Uterus (tissue), 3 donors: ENCODE measurements at regions not wholly inside any gene's neighbourhood (a gene's known extent, or its start where the extent isn't known, plus 50 kb on each side); places are given as distances from the start of the nearest gene placed in this dataset.
A peak's percentile ranks its signal among the peaks of the same experiment; 100 is the strongest.
"Not testable (repeated sequence)": the region's sequence is repeated elsewhere in the genome, so short reads cannot be mapped to it uniquely, and the experiment has no call there.

Experiments
- DNase-seq, 2 donors: peaks; one replicate each; pipeline ENCODE4 v3.0.0-alpha.2; 2019 to 2020
- H3K27ac ChIP-seq, 2 donors: fragments of 200-600 bp; sonication (generic); 1 replicate in 1 of 2; 2 replicates in 1 of 2; pipeline ENCODE4 v1.5.1; 2016 to 2018
- H3K27me3 ChIP-seq, 2 donors: fragments of 200-600 bp; sonication (generic); one replicate each; pipeline ENCODE4 v1.5.1; 2018 to 2019; ENCODE audit warnings: control low read depth in 1 of 2
- H3K36me3 ChIP-seq, 2 donors: fragments of 200-600 bp; sonication (generic); one replicate each; pipeline ENCODE4 v1.5.1; 2019; ENCODE audit warnings: control low read depth in 1 of 2
- H3K4me1 ChIP-seq, 2 donors: fragments of 200-600 bp; sonication (generic); one replicate each; pipeline ENCODE4 v1.5.1; 2018 to 2019; ENCODE audit warnings: control low read depth in 1 of 2
- H3K4me3 ChIP-seq, 2 donors: fragments of 200-600 bp; sonication (generic); 1 replicate in 1 of 2; 2 replicates in 1 of 2; pipeline ENCODE4 v1.5.1; 2018 to 2019; ENCODE audit warnings: mild to moderate bottlenecking in 1 of 2
- H3K9me3 ChIP-seq, 2 donors: fragments of 200-600 bp; sonication (generic); one replicate each; pipeline ENCODE4 v1.5.1; 2019; ENCODE audit warnings: control low read depth in 1 of 2
- CTCF ChIP-seq, 4 experiments: fragments of 200-600 bp in 2 of 4; fragments of 450-650 bp in 2 of 4; sonication (generic) in 2 of 4; IDR thresholded peaks; one replicate each; pipeline ENCODE4 v1.5.1; 2016 to 2019; ENCODE audit warnings: antibody characterized with exemption in 4 of 4, mild to moderate bottlenecking in 2 of 4, moderate library complexity in 1 of 4
- POLR2A ChIP-seq, 2 donors: fragments of 450-650 bp; IDR thresholded peaks; one replicate each; pipeline ENCODE4 v1.6.1; 2016; ENCODE audit warnings: antibody characterized with exemption in 2 of 2, mild to moderate bottlenecking in 1 of 2, moderate library complexity in 1 of 2
- intact Hi-C: fragments of 100-400 bp; cut with DNase I; formaldehyde crosslinking; loops from one replicate; pipeline ENCODE4 v1.15.1; 2023; ENCODE audit warnings: low total_unique reads
- donor health status: DM: yes; HTN: yes; CAD: no.

- H3K4me1 ChIP-seq, H3K27ac ChIP-seq, intact Hi-C loops, H3K4me3 ChIP-seq, H3K36me3 ChIP-seq, H3K9me3 ChIP-seq, H3K27me3 ChIP-seq, DNase-seq: not testable (repeated sequence)
These were observed 122.1 kb downstream of the SPAG6 start for GRCh38 chr10:22467393-22467792.

- Histone ChIP-seq H3K36me3 (no peaks in the 10 kb centered on the region), H3K27me3 (peaks cover 0 to 7% of the 10 kb centered on the region in 2 donors)
- intact Hi-C loops = no loop called here
These were observed 123.4 kb downstream of the SPAG6 start for GRCh38 chr10:22468570-22469320.

GRCh38 chr10:22473044-22473443, 127.7 kb downstream of the SPAG6 start:
- peaks cover 0 to 3% of the 10 kb centered on the region in 2 donors for H3K4me1 ChIP-seq
- DNase-seq = no peak
- H3K9me3 ChIP-seq = no peaks in the 10 kb centered on the region
- H3K4me3 ChIP-seq = no peak overlapping the region
- no peaks in the 10 kb centered on the region for H3K36me3 ChIP-seq
- intact Hi-C loops = no loop called here
- no peak overlapping the region for H3K27ac ChIP-seq
- no peak for TF ChIP-seq POLR2A (IDR thresholded peaks at IDR 0.05)
- TF ChIP-seq CTCF (IDR thresholded peaks at IDR 0.05) = no peak
- H3K27me3 ChIP-seq = peaks cover 10 to 19% of the 10 kb centered on the region in 2 donors

More at GRCh38 chr10:22468570-22469320, 123.4 kb downstream of the SPAG6 start:
- no peaks in the 10 kb centered on the region for H3K9me3 ChIP-seq
- no peak overlapping the region for H3K27ac ChIP-seq
- no peaks in the 10 kb centered on the region for H3K4me1 ChIP-seq
- no peak overlapping the region for H3K4me3 ChIP-seq
- no peak for DNase-seq
- TF ChIP-seq CTCF (IDR thresholded peaks at IDR 0.05) = no peak
- TF ChIP-seq POLR2A (IDR thresholded peaks at IDR 0.05) = no peak

GRCh38 chr10:22473459-22473858, 128.2 kb downstream of the SPAG6 start:
- DNase-seq = no peak
- Histone ChIP-seq H3K4me3 (no peak overlapping the region), H3K4me1 (peaks cover 0 to 3% of the 10 kb centered on the region in 2 donors), H3K9me3 (no peaks in the 10 kb centered on the region), H3K36me3 (no peaks in the 10 kb centered on the region), H3K27me3 (peaks cover 10 to 19% of the 10 kb centered on the region in 2 donors), H3K27ac (no peak overlapping the region)
- intact Hi-C loops = no loop called here
- TF ChIP-seq CTCF (IDR thresholded peaks at IDR 0.05) = no peak

- intact Hi-C loops = no loop called here
- Histone ChIP-seq H3K27me3 (peaks cover 10 to 19% of the 10 kb centered on the region in 2 donors), H3K27ac (no peak overlapping the region), H3K36me3 (no peaks in the 10 kb centered on the region), H3K4me1 (peaks cover 0 to 3% of the 10 kb centered on the region in 2 donors), H3K4me3 (peak overlapping the region; percentile 17 to 29), H3K9me3 (no peaks in the 10 kb centered on the region)
- DNase-seq = no peak
- no peak for TF ChIP-seq CTCF (IDR thresholded peaks at IDR 0.05)
- no peak for TF ChIP-seq POLR2A (IDR thresholded peaks at IDR 0.05)
These were observed 130.6 kb downstream of the SPAG6 start for GRCh38 chr10:22475651-22476600.
